GM19395 (cell line): ENCODE measurements at regions not wholly inside any gene's neighbourhood (a gene's known extent, or its start where the extent isn't known, plus 50 kb on each side); places are given as distances from the start of the nearest gene placed in this dataset.
"Not testable (repeated sequence)": the region's sequence is repeated elsewhere in the genome, so short reads cannot be mapped to it uniquely, and the experiment has no call there.

Experiments
- ATAC-seq: cut with Tn5 transposase; IDR thresholded peaks from one replicate; pipeline ENCODE4 v1.9.1; 2021; ENCODE audit warnings: mild to moderate bottlenecking, moderate library complexity; ENCODE audit not compliant: unreplicated experiment

- ATAC-seq, result no peak
Observed at GRCh38 chrX:106220177-106220576, 52.1 kb downstream of the PWWP3B start.

- ATAC-seq, result no peak
Observed at GRCh38 chrX:106243376-106243775, 75.3 kb downstream of the PWWP3B start.

- no peak for ATAC-seq
Observed at GRCh38 chrX:106246511-106246910, 78.4 kb downstream of the PWWP3B start.

- no peak for ATAC-seq
Observed at GRCh38 chrX:106247162-106247561, 79.1 kb downstream of the PWWP3B start.

- ATAC-seq, result no peak
Observed at GRCh38 chrX:106249706-106250379, 81.7 kb downstream of the PWWP3B start.

GRCh38 chrX:106263817-106264216 is 95.7 kb downstream of the PWWP3B start:
- no peak for ATAC-seq

GRCh38 chrX:106273947-106274587 is 106.0 kb downstream of the PWWP3B start:
- not testable (repeated sequence) for ATAC-seq

- ATAC-seq, result not testable (repeated sequence)
Observed at GRCh38 chrX:106275172-106275571, 107.1 kb downstream of the PWWP3B start.

GRCh38 chrX:106278951-106279350 is 110.8 kb downstream of the PWWP3B start:
- ATAC-seq, result no peak

GRCh38 chrX:106281383-106281782 is 113.3 kb downstream of the PWWP3B start:
- ATAC-seq, result no peak

- no peak for ATAC-seq
Observed at GRCh38 chrX:106283841-106284240, 115.7 kb downstream of the PWWP3B start.

- no peak for ATAC-seq
Observed at GRCh38 chrX:106284431-106285025, 116.4 kb downstream of the PWWP3B start.

- no peak for ATAC-seq
Observed at GRCh38 chrX:106286053-106286650, 118.0 kb downstream of the PWWP3B start.

- not testable (repeated sequence) for ATAC-seq
Observed at GRCh38 chrX:106290778-106291177, 122.7 kb downstream of the PWWP3B start.

- ATAC-seq, result not testable (repeated sequence)
Observed at GRCh38 chrX:106291779-106292390, 123.8 kb downstream of the PWWP3B start.

GRCh38 chrX:106300239-106300638 is 132.1 kb downstream of the PWWP3B start:
- no peak for ATAC-seq

- ATAC-seq, result no peak
Observed at GRCh38 chrX:106300656-106301055, 132.6 kb downstream of the PWWP3B start.

GRCh38 chrX:106302304-106302703 is 134.2 kb downstream of the PWWP3B start:
- no peak for ATAC-seq

GRCh38 chrX:106306391-106306947 is 138.4 kb downstream of the PWWP3B start:
- ATAC-seq, result no peak

GRCh38 chrX:106323357-106323756 is 155.3 kb downstream of the PWWP3B start:
- no peak for ATAC-seq

- no peak for ATAC-seq
Observed at GRCh38 chrX:106331606-106332005, 163.5 kb downstream of the PWWP3B start.
